ENCODE measurements at regions not wholly inside any gene's neighbourhood (a gene's known extent, or its start where the extent isn't known, plus 50 kb on each side); places are given as distances from the start of the nearest gene placed in this dataset.

GRCh38 chr2:16123421-16123820 lies 183.1 kb downstream of the MYCN start:
- no peak for DNase-seq (ENCODE audit: low read depth in 2 of 2)

- no peak for DNase-seq (ENCODE audit: low read depth in 2 of 2)
These were observed 182.2 kb downstream of the MYCN start for GRCh38 chr2:16122556-16122955.

- DNase-seq (ENCODE audit: low read depth in 2 of 2), result no peak
These were observed 181.6 kb downstream of the MYCN start for GRCh38 chr2:16121986-16122390.

GRCh38 chr2:16121231-16121985 lies 181.1 kb downstream of the MYCN start:
- no peak for DNase-seq (ENCODE audit: low read depth in 2 of 2)

GRCh38 chr2:16120591-16121180 lies 180.3 kb downstream of the MYCN start:
- no peak for DNase-seq (ENCODE audit: low read depth in 2 of 2)

GRCh38 chr2:16119741-16120140 lies 179.4 kb downstream of the MYCN start:
- DNase-seq (ENCODE audit: low read depth in 2 of 2), result no peak

- no peak for DNase-seq (ENCODE audit: low read depth in 2 of 2)
These were observed 178.6 kb downstream of the MYCN start for GRCh38 chr2:16118611-16119590.

- DNase-seq (ENCODE audit: low read depth in 2 of 2), result no peak
These were observed 177.7 kb downstream of the MYCN start for GRCh38 chr2:16117791-16118610.

- DNase-seq (ENCODE audit: low read depth in 2 of 2), result no peak
These were observed 176.8 kb downstream of the MYCN start for GRCh38 chr2:16117021-16117700.

GRCh38 chr2:16115881-16116830 lies 175.8 kb downstream of the MYCN start:
- DNase-seq (ENCODE audit: low read depth in 2 of 2), result no peak

- no peak for DNase-seq (ENCODE audit: low read depth in 2 of 2)
These were observed 174.9 kb downstream of the MYCN start for GRCh38 chr2:16115291-16115690.

GRCh38 chr2:16114836-16115235 lies 174.5 kb downstream of the MYCN start:
- DNase-seq (ENCODE audit: low read depth in 2 of 2), result no peak

GRCh38 chr2:16114070-16114469 lies 173.7 kb downstream of the MYCN start:
- DNase-seq (ENCODE audit: low read depth in 2 of 2), result no peak

GRCh38 chr2:16113568-16113967 lies 173.2 kb downstream of the MYCN start:
- no peak for DNase-seq (ENCODE audit: low read depth in 2 of 2)

- no peak for DNase-seq (ENCODE audit: low read depth in 2 of 2)
These were observed 172.7 kb downstream of the MYCN start for GRCh38 chr2:16112972-16113560.

- no peak for DNase-seq (ENCODE audit: low read depth in 2 of 2)
These were observed 172.1 kb downstream of the MYCN start for GRCh38 chr2:16112251-16112971.

GRCh38 chr2:16111838-16112210 lies 171.5 kb downstream of the MYCN start:
- no peak for DNase-seq (ENCODE audit: low read depth in 2 of 2)

- DNase-seq (ENCODE audit: low read depth in 2 of 2), result no peak
These were observed 169.5 kb downstream of the MYCN start for GRCh38 chr2:16109821-16110310.
